IMR-90 (cell line): ENCODE measurements at regions not wholly inside any gene's neighbourhood (a gene's known extent, or its start where the extent isn't known, plus 50 kb on each side); places are given as distances from the start of the nearest gene placed in this dataset.

Experiments used
- ATAC-seq: fragments of 200-7000 bp; cut with Tn5 transposase; 2 replicates; pipeline ENCODE4 v1.9.1; 2020; ENCODE audit warnings: low read depth, mild to moderate bottlenecking, moderate library complexity
- BruUV-seq: library from RNA; stranded (reverse); fragments of 400-500 nt; replicated peaks from 2 replicates; lab custom pipeline; 2021; lab: Mats Ljungman, UMichigan
- CTCF ChIA-PET: fragments of 300-600 bp; formaldehyde crosslinking; extraction: SDS; loops from one replicate; lab custom pipeline; 2021; ENCODE audit warnings: antibody characterized with exemption; lab: Yijun Ruan, JAX
- POLR2A ChIA-PET: fragments of 300-600 bp; sonication (Branson Sonifier 250); formaldehyde crosslinking; loops from one replicate; lab custom pipeline; 2022; ENCODE audit warnings: antibody characterized with exemption; ENCODE audit not compliant: unreplicated experiment; lab: Charles Lee
- DNase-seq: peaks from one replicate; pipeline ENCODE4 v3.0.0; 2013
- H2AFZ ChIP-seq: replicated peaks from 2 replicates; pipeline ENCODE3; 2013; ENCODE audit warnings: low read length, mild to moderate bottlenecking; ENCODE audit not compliant: poor library complexity
- H2AK5ac ChIP-seq: 2 replicates; pipeline ENCODE4 v1.6.1; 2013; ENCODE audit warnings: low read depth, low read length, inconsistent platforms
- H2AK9ac ChIP-seq: replicated peaks from 2 replicates; pipeline ENCODE3; 2013; ENCODE audit warnings: mild to moderate bottlenecking, low read depth, low read length, moderate library complexity; ENCODE audit not compliant: poor library complexity
- H2BK120ac ChIP-seq: 2 replicates; pipeline ENCODE4 v1.6.1; 2013; ENCODE audit warnings: low read depth, low read length, inconsistent platforms
- H2BK15ac ChIP-seq: 3 replicates; pipeline ENCODE4 v1.6.1; 2013; ENCODE audit warnings: low read depth, low read length, inconsistent platforms
- H2BK20ac ChIP-seq: 2 replicates; pipeline ENCODE4 v1.6.1; 2013; ENCODE audit warnings: low read depth, mild to moderate bottlenecking, inconsistent platforms, low read length, moderate library complexity
- H2BK5ac ChIP-seq: 2 replicates; pipeline ENCODE4 v1.6.1; 2013; ENCODE audit warnings: mild to moderate bottlenecking, low read depth, low read length, inconsistent platforms; ENCODE audit not compliant: poor library complexity, severe bottlenecking
- H3K14ac ChIP-seq: replicated peaks from 2 replicates; pipeline ENCODE4 v1.6.1; 2013; ENCODE audit warnings: low read depth, low read length, inconsistent platforms
- H3K18ac ChIP-seq: 2 replicates; pipeline ENCODE4 v1.6.1; 2013; ENCODE audit warnings: low read depth, low read length, control low read depth
- H3K23ac ChIP-seq: 2 replicates; pipeline ENCODE4 v1.6.1; 2013; ENCODE audit warnings: low read depth, low read length, inconsistent platforms
- H3K27ac ChIP-seq: 2 replicates; pipeline ENCODE4 v1.5.1; 2013; ENCODE audit warnings: mild to moderate bottlenecking, control low read depth, low read length; ENCODE audit not compliant: insufficient read depth
- H3K27me3 ChIP-seq: 2 replicates; pipeline ENCODE4 v1.6.1; 2013; ENCODE audit warnings: low read length; ENCODE audit not compliant: control insufficient read depth, insufficient read depth
- H3K36me3 ChIP-seq: 2 replicates; pipeline ENCODE4 v1.6.1; 2013; ENCODE audit warnings: low read length, mixed read lengths; ENCODE audit not compliant: control insufficient read depth, insufficient read depth
- H3K4ac ChIP-seq: 2 replicates; pipeline ENCODE4 v1.6.1; 2013; ENCODE audit warnings: low read depth, low read length, inconsistent platforms
- H3K4me1 ChIP-seq: 2 replicates; pipeline ENCODE4 v1.6.1; 2013; ENCODE audit warnings: low read length, mixed read lengths; ENCODE audit not compliant: control insufficient read depth, insufficient read depth
- H3K4me2 ChIP-seq: 2 replicates; pipeline ENCODE4 v1.6.1; 2013; ENCODE audit warnings: low read depth, mild to moderate bottlenecking, control low read depth, low read length, moderate library complexity
- H3K4me3 ChIP-seq: 2 replicates; pipeline ENCODE4 v1.5.1; 2013; ENCODE audit warnings: low read depth, mild to moderate bottlenecking, control low read depth, low read length, moderate library complexity; ENCODE audit not compliant: insufficient read depth
- H3K56ac ChIP-seq: 2 replicates; pipeline ENCODE4 v1.6.1; 2013; ENCODE audit warnings: low read length, inconsistent platforms; ENCODE audit not compliant: insufficient read depth; ENCODE audit errors: extremely low read depth
- H3K79me1 ChIP-seq, 2 experiments: 2 replicates each; pipeline ENCODE4 v1.6.1; 2013; ENCODE audit warnings: low read length in 2 of 2, inconsistent platforms in 1 of 2, low read depth in 1 of 2
- H3K9ac ChIP-seq: 2 replicates; pipeline ENCODE4 v1.6.1; 2013; ENCODE audit warnings: low read depth, low read length, control low read depth
- H3K9me1 ChIP-seq: 2 replicates; pipeline ENCODE4 v1.6.1; 2013; ENCODE audit warnings: low read length, inconsistent platforms; ENCODE audit not compliant: insufficient read depth
- H3K9me3 ChIP-seq: 2 replicates; pipeline ENCODE4 v1.6.1; 2013; ENCODE audit warnings: low read length; ENCODE audit not compliant: control insufficient read depth, insufficient read depth
- H4K20me1 ChIP-seq: 2 replicates; pipeline ENCODE4 v1.6.1; 2013; ENCODE audit warnings: low read length, inconsistent platforms; ENCODE audit not compliant: insufficient read depth
- H4K5ac ChIP-seq: 2 replicates; pipeline ENCODE4 v1.6.1; 2013; ENCODE audit warnings: mild to moderate bottlenecking, low read depth, low read length, control low read depth
- H4K8ac ChIP-seq, 2 experiments: 2 replicates each; pipeline ENCODE4 v1.6.1; 2013; ENCODE audit warnings: low read depth in 2 of 2, low read length in 2 of 2, control low read depth in 1 of 2, inconsistent platforms in 1 of 2
- H4K91ac ChIP-seq: 2 replicates; pipeline ENCODE4 v1.6.1; 2013; ENCODE audit warnings: low read depth, low read length, inconsistent platforms; ENCODE audit not compliant: insufficient read depth
- FOS ChIP-seq: fragments of 150-350 bp; IDR thresholded peaks from 2 replicates; pipeline ENCODE4 v1.6.1; 2016; ENCODE audit warnings: low read depth, low read length
- MAZ ChIP-seq: IDR thresholded peaks from 2 replicates; pipeline ENCODE4 v1.6.1; 2012; ENCODE audit warnings: low read depth, mild to moderate bottlenecking, low read length, improper control_type of control experiment, moderate library complexity, borderline replicate concordance
- SMC3 ChIP-seq: fragments of 150-350 bp; IDR thresholded peaks from 2 replicates; pipeline ENCODE4 v1.6.1; 2016; ENCODE audit warnings: low read depth, mild to moderate bottlenecking, antibody characterized with exemption, low read length, moderate library complexity
- WGBS, 2 experiments: methylation state at CpG; one replicate each; pipeline versions ENCODE4 v1.1.5 to v1.1.7; 2013; ENCODE audit warnings: missing lambda C conversion rate in 2 of 2; ENCODE audit not compliant: insufficient read length in 1 of 2; ENCODE audit errors: extremely low coverage in 2 of 2; 5-methylcytosine and 5-hydroxymethylcytosine counted together
- dilution Hi-C: fragments of 300-500 bp; cut with HindIII; formaldehyde crosslinking; loops from one replicate; pipeline ENCODE4 v1.14.3; 2018; ENCODE audit warnings: low sequenced_read_pairs; ENCODE audit not compliant: unreplicated experiment
- in situ Hi-C: fragments of 300-500 bp; cut with MboI; formaldehyde crosslinking; loops from 3 replicates; pipeline ENCODE4 v1.14.3; 2019; ENCODE audit warnings: low sequenced_read_pairs, inconsistent platforms, mixed read lengths
- intact Hi-C: fragments of 100-400 bp; cut with micrococcal nuclease; formaldehyde crosslinking; loops from 2 replicates; pipeline ENCODE4 v1.10.0; 2022

DNA sequence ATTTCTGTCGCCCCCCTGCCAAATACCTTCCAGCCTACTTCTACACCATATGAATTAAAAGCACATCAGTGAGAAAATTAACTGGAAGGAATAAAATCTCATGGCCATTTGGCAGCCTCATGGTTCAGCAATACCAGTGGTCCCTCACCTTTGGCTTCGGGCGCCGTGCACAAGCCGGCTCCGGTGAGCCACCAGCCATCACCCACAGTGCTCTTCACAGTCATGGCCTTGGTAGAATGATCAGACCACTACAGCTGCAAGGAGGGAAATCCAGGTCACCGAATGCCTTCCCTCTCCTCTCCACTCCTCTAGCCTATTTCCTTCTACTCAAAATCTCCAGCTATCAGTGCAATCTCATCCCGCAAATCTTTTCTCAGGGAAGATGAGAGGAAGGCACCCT lies 239.1 kb downstream of the C1D start:
- peak overlapping the region; percentile 6 for H2BK5ac ChIP-seq
- H4K5ac ChIP-seq, result peak overlapping the region; percentile 35; the same call in 1 of the 2 replicates
- intact Hi-C loops (no loop called here), dilution Hi-C loops (no loop called here), in situ Hi-C loops (no loop called here)
- peak overlapping the region; percentile 55 for H2BK20ac ChIP-seq
- BruUV-seq, result no TSS peak
- peak overlapping the region; percentile 71 for H3K4ac ChIP-seq
- H2AK5ac ChIP-seq, result peak overlapping the region; percentile 95
- ATAC-seq (no peak), DNase-seq (no peak)
- H3K4me1 ChIP-seq, result peaks cover 10% of the 10 kb centered on the region
- no peak overlapping the region for H3K27ac ChIP-seq
- H3K9ac ChIP-seq, result no peak overlapping the region
- H4K8ac ChIP-seq, result peak overlapping the region in 1 of 2 experiments; percentile 73; a peak in 2 of 4 replicates
- H3K36me3 ChIP-seq, result no peaks in the 10 kb centered on the region
- peak overlapping the region; percentile 85 for H2BK120ac ChIP-seq
- ChIA-PET CTCF (interaction anchor here (1.1 to 1.3 kb wide), 2 partner anchors 71 to 173 kb away, joined by 3 read pairs; no protein-coding TSS in a partner anchor), POLR2A (no interaction called here)
- H3K27me3 ChIP-seq, result no peaks in the 10 kb centered on the region
- peak overlapping the region; percentile 61; the same call in 1 of the 2 replicates for H3K18ac ChIP-seq
- H3K4me2 ChIP-seq, result peak overlapping the region; percentile 14; the same call in 1 of the 2 replicates
- 0 out of 3 replicates have a peak overlapping the region, but pooled peaks have one; percentile 5 for H2BK15ac ChIP-seq
- peak overlapping the region; percentile 64 for H3K14ac ChIP-seq
- H3K9me3 ChIP-seq, result no peaks in the 10 kb centered on the region
- H3K56ac ChIP-seq, result no peak overlapping the region
- H4K20me1 ChIP-seq, result no peaks in the 10 kb centered on the region
- peak overlapping the region; percentile 51; the same call in 1 of the 2 replicates for H4K91ac ChIP-seq
- 96% methylated on average over 5 of the region's 8 CpGs; no CpG with 5 or more reads in 1 of the 2 experiments for WGBS, 2 experiments
- H3K4me3 ChIP-seq, result no peak overlapping the region
- peak overlapping the region; percentile 76 for H2AFZ ChIP-seq
- TF ChIP-seq SMC3 (no peak), MAZ (no peak), FOS (no peak)
- H3K79me1 ChIP-seq, result peaks cover 0 to 8% of the 10 kb centered on the region in 2 experiments; a peak in 1 of 4 replicates
- 0 out of 2 replicates have a peak overlapping the region, but pooled peaks have one; percentile 23 for H3K23ac ChIP-seq
- 0 out of 2 replicates have a peak, but pooled peaks cover 4% of the 10 kb centered on the region for H3K9me1 ChIP-seq
- H2AK9ac ChIP-seq, result peak overlapping the region; percentile 44
